Effector memory CD8-positive, alpha-beta T cell (primary cell): ENCODE measurements at regions not wholly inside any gene's neighbourhood (a gene's known extent, or its start where the extent isn't known, plus 50 kb on each side); places are given as distances from the start of the nearest gene placed in this dataset.

Experiments used
- ATAC-seq: fragments of 150-1000 bp; cut with Tn5 transposase; replicated peaks from 2 replicates; pipeline ENCODE4 v1.10.0; 2021; ENCODE audit warnings: mild to moderate bottlenecking, moderate library complexity
- DNase-seq, 3 experiments: peaks; one replicate each; pipeline ENCODE4 v3.0.0; 2021
- H3K27ac Mint-ChIP-seq, 2 donors: one replicate each; pipeline ENCODE4 v1.8.0; 2022; ENCODE audit warnings: mild to moderate bottlenecking in 2 of 2, mixed read lengths in 2 of 2, moderate library complexity in 2 of 2
- H3K27me3 Mint-ChIP-seq, 2 donors: one replicate each; pipeline ENCODE4 v1.8.0; 2022; ENCODE audit warnings: mixed read lengths in 2 of 2
- H3K36me3 Mint-ChIP-seq: one replicate; pipeline ENCODE4 v1.8.0; 2022; ENCODE audit warnings: mild to moderate bottlenecking, moderate library complexity, mixed read lengths; ENCODE audit not compliant: insufficient read depth
- H3K4me1 Mint-ChIP-seq, 2 donors: one replicate each; pipeline ENCODE4 v1.8.0; 2022; ENCODE audit warnings: low read depth in 2 of 2, mixed read lengths in 2 of 2
- H3K4me3 Mint-ChIP-seq, 2 donors: one replicate each; pipeline ENCODE4 v1.8.0; 2022; ENCODE audit warnings: mild to moderate bottlenecking in 2 of 2, mixed read lengths in 2 of 2, moderate library complexity in 2 of 2
- H3K9me3 Mint-ChIP-seq, 2 donors: one replicate each; pipeline ENCODE4 v1.8.0; 2022; ENCODE audit warnings: mixed read lengths in 2 of 2

DNA sequence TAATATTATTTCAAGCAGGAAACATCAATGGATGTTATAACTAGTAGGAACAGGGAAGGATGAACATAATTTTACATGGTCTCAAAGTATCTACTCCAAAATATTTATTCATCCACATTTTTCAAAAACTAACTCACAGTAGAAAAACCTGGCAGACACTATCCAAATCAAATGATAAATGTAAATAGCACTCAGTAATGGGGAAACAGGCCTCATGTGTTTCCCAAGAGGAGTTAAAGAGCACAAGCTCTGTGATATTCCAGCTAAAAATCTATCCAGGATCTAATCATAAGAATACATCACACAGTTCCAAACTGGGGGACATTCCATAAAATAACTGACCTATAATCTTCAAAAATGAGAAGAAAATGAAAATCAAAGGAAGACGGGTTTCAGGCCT is 443.1 kb downstream of the ZNF608 start:
- H3K27ac Mint-ChIP-seq: no peak overlapping the region
- H3K9me3 Mint-ChIP-seq: peaks cover 0 to under 1% of the 10 kb centered on the region in 2 donors
- no peak for DNase-seq
- H3K4me3 Mint-ChIP-seq: no peak overlapping the region
- H3K36me3 Mint-ChIP-seq: peaks cover 3% of the 10 kb centered on the region
- ATAC-seq: no peak
- no peaks in the 10 kb centered on the region for H3K27me3 Mint-ChIP-seq
- H3K4me1 Mint-ChIP-seq: no peaks in the 10 kb centered on the region

DNA sequence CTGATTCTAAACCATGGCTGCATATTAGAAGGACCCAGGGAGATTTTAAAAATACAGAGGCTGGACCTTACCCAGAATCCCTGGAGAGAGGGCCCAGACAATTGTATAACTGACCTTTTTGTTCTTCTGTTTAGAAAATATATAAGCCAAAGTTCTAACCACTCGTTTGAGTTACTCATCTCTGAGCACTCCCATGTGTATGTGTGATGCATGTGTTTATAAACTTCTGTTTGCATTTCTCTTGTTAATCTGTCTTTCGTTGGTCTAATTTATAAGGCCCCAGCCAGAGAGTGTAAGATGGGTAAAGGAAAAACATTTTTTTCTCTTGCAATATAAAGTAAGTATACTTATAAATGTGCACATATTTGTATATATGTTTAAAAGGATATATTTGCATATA is 443.9 kb downstream of the ZNF608 start:
- Mint-ChIP-seq H3K27ac (no peak overlapping the region), H3K36me3 (peaks cover 3% of the 10 kb centered on the region), H3K4me1 (no peaks in the 10 kb centered on the region), H3K27me3 (no peaks in the 10 kb centered on the region), H3K9me3 (peaks cover 3 to 7% of the 10 kb centered on the region in 2 donors), H3K4me3 (no peak overlapping the region)
- no peak for DNase-seq
- no peak for ATAC-seq

DNA sequence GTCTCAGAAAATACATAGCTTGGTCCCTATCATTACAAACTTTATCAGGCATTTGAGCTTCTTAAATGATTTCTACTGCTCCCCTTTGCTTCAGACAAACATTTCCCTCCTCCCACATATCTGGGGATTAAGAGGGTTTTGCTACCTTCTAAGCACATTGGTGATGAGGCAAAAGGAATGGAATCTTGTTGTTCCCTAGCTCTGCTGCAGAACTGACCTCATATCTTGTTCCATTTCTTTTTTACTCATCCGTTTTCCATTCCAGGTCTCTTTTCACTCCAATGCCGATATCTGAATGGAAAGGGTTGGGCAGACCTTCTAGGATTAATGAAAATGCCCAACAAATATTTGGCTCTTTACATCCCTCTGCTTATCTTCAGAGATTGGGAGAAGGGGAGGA is 444.6 kb downstream of the ZNF608 start:
- H3K27ac Mint-ChIP-seq: no peak overlapping the region
- peaks cover 3% of the 10 kb centered on the region for H3K36me3 Mint-ChIP-seq
- no peak for ATAC-seq
- no peaks in the 10 kb centered on the region for H3K27me3 Mint-ChIP-seq
- DNase-seq: no peak
- H3K9me3 Mint-ChIP-seq: peaks cover 3 to 7% of the 10 kb centered on the region in 2 donors
- no peak overlapping the region for H3K4me3 Mint-ChIP-seq
- no peaks in the 10 kb centered on the region for H3K4me1 Mint-ChIP-seq

DNA sequence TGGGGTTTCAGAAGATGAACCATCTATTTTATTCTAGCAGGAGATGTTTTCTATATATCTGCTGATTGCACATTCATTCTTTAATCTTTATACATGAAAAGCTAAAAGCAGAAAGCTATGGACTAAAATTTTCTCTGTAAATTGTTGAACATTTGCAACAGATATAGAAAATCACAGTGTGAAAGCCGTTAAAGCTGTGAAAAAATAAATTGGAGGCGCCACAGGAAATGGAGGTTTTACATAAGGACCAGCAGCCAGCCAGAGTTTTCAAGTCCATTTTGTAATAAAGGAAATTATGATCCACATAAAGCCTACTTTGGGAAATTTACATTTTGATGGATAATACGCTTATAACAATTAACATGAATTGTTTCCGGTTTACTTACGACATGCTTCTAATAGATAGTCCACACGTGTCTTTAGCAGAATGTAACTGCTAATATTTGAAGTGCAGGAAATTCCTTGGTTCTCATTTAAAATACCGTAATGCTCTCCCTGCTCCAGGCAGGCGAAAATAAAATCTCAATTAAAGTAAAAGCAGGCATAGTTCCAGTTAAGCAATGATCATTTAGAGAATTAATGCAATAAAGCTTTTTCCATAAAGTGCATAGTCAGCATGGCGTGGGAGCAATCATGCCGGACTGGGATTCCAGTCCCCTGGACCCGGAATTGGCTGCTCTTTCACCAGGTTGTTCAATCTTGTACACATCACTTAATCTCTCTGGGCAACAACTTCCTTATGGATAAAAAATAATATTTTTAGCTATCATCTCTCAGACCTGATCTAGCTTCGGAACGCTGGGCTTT is 445.4 kb downstream of the ZNF608 start:
- no peaks in the 10 kb centered on the region for H3K27me3 Mint-ChIP-seq
- no peak for ATAC-seq
- H3K36me3 Mint-ChIP-seq: peaks cover 3% of the 10 kb centered on the region
- DNase-seq: no peak
- H3K9me3 Mint-ChIP-seq: peaks cover 3 to 7% of the 10 kb centered on the region in 2 donors
- H3K4me3 Mint-ChIP-seq: no peak overlapping the region
- no peaks in the 10 kb centered on the region for H3K4me1 Mint-ChIP-seq
- H3K27ac Mint-ChIP-seq: no peak overlapping the region

DNA sequence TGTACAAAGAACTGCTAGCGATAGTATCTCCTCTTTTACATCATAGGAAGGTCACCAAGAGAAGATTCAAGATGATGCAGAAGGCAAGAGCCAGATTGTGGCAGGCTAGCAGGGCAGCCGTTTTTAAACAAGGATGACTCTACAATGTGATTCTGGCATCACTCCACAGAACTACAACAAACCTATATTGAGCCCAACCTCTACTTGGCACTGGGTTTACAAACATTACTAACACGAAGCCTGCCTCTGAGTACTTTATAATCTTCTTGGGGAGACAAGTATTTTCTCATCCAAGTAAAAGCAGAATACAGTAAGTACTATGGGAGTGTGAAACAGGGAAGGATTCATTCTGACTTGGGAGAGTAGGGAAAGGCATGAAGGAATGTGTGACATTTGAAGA is 448.6 kb downstream of the ZNF608 start:
- no peak overlapping the region for H3K27ac Mint-ChIP-seq
- peaks cover 3% of the 10 kb centered on the region for H3K36me3 Mint-ChIP-seq
- no peak for ATAC-seq
- no peaks in the 10 kb centered on the region for H3K27me3 Mint-ChIP-seq
- DNase-seq: no peak
- no peak overlapping the region for H3K4me3 Mint-ChIP-seq
- no peaks in the 10 kb centered on the region for H3K4me1 Mint-ChIP-seq
- H3K9me3 Mint-ChIP-seq: peaks cover 8 to 15% of the 10 kb centered on the region in 2 donors

DNA sequence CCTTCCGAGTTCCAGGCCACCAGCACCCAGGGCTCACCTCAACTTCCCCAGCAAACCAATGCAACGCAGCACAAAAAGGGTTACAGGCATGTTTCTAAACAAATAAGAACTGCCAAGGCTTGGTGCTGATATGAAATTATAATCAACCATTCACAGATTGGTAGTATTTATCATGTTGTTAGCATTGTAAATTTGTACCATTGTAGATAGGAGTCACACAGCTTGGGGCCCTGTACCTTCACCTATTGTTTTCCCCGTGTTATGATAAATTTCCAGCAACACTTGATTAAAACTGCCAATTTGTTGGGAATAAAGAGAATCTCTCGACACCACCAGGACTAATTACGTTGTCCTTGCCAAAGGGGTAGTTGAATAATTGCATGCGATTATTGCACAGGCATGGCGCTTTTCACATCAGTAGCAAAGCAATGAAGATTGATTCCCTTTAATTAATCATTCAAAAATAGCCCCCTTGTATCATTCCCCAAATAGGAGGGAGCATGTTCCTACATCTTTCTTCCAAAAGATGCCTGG is 454.1 kb downstream of the ZNF608 start:
- DNase-seq: no peak
- no peaks in the 10 kb centered on the region for H3K36me3 Mint-ChIP-seq
- no peak overlapping the region for H3K27ac Mint-ChIP-seq
- H3K4me3 Mint-ChIP-seq: no peak overlapping the region
- no peak for ATAC-seq
- no peaks in the 10 kb centered on the region for H3K27me3 Mint-ChIP-seq
- H3K4me1 Mint-ChIP-seq: no peaks in the 10 kb centered on the region
- peaks cover 10 to 19% of the 10 kb centered on the region in 2 donors for H3K9me3 Mint-ChIP-seq

DNA sequence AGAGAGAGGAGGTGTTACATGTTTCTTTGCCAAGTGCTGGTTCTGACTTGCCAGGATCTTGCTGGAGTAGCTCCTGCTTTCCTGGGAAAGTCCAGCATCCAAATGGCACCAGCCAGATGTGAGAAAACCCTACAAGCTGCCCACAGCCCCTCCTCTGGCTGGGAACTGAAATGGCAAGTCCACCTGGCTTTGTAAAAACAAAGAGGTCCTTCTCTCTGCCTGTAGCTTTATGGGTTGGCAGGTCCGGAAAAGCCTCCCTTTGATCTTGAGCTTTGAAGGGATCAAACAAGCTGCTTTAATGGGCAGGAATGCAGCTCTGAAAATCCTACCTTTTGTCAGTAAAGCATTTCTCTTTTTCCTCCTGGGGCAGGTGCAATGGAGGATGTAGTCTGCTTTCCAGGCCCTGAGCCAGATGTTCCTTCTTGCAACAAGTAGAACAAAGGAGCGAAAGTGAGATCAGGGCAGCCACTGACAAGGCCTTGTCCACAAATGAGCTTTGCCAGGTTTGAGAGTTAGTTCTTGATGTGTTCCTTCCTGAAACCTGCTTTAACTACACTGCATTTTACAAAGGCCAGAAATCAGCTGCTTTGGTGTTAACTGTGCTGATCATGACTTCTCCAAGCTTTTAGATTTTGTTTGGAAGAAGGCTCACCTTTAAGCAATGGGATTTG is 456.7 kb downstream of the ZNF608 start:
- no peaks in the 10 kb centered on the region for H3K27me3 Mint-ChIP-seq
- H3K4me1 Mint-ChIP-seq: no peaks in the 10 kb centered on the region
- no peak overlapping the region for H3K4me3 Mint-ChIP-seq
- H3K36me3 Mint-ChIP-seq: no peaks in the 10 kb centered on the region
- peaks cover 13 to 18% of the 10 kb centered on the region in 2 donors for H3K9me3 Mint-ChIP-seq
- no peak overlapping the region for H3K27ac Mint-ChIP-seq
- ATAC-seq (no peak), DNase-seq (no peak)

DNA sequence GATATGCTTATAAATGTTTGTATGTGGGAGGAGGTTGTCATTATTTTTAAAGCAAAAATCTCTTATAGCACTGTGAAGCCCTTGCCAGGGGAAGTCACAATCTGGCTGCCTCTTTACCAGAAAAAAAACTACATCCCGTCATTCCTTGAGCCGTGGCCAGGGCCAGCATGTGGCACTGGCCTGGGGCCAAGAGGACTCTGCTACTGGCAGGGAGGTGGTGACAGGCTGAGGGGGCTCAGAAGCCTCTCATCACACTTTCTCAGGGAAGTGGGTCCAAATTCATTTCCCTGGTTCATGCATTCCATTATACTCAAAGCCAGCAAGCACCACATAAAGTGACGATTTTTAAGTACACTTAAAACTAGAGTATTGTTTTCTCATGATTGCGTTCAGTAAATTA is 457.3 kb downstream of the ZNF608 start:
- Mint-ChIP-seq H3K9me3 (peaks cover 8 to 11% of the 10 kb centered on the region in 2 donors), H3K27ac (no peak overlapping the region), H3K4me1 (no peaks in the 10 kb centered on the region), H3K27me3 (no peaks in the 10 kb centered on the region), H3K4me3 (no peak overlapping the region), H3K36me3 (no peaks in the 10 kb centered on the region)
- ATAC-seq: no peak
- no peak for DNase-seq

DNA sequence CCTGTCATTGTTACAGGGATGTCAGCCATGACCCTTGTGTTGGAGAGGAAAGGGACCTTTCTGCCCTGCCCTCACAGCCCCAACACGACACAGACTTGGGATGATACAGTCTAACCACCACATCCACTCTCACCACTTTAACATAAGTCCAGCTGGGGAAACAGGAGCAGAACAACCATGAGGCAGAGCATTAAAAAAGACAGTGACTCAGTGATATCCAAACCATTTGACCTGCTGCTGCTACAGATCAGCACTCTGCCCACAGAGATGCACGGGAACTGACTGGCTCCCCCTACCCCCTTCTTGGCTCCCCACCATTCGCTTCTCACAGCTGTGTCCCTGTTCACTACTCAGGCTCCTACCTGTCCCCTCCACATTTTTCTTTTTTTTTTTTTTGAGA is 458.6 kb downstream of the ZNF608 start:
- H3K4me1 Mint-ChIP-seq: no peaks in the 10 kb centered on the region
- peaks cover 10 to 12% of the 10 kb centered on the region in 2 donors for H3K9me3 Mint-ChIP-seq
- H3K36me3 Mint-ChIP-seq: no peaks in the 10 kb centered on the region
- DNase-seq: no peak
- no peak overlapping the region for H3K27ac Mint-ChIP-seq
- no peak overlapping the region for H3K4me3 Mint-ChIP-seq
- ATAC-seq: no peak
- no peaks in the 10 kb centered on the region for H3K27me3 Mint-ChIP-seq

DNA sequence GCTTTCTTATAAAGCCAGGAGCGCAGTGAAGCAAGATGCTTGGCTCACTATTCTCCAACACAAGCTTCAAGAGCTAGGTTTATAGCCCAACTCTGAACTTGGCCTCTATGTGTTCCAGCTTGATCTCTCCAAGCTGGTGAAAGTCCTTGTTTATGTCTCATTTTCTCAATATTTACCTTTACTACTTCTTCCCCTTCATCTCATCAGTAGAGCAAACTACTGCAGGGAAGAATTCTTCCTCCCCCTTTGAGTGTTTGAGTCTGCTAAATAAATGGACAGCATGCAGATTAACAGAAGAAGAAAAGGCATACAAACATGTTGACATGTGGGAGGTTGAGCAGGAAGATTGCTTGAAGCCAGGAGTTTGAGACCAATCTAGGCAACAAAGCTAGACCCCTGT is 460.7 kb downstream of the ZNF608 start:
- Mint-ChIP-seq H3K27ac (no peak overlapping the region), H3K27me3 (no peaks in the 10 kb centered on the region), H3K36me3 (no peaks in the 10 kb centered on the region), H3K4me1 (no peaks in the 10 kb centered on the region), H3K4me3 (no peak overlapping the region), H3K9me3 (peaks cover 12 to 17% of the 10 kb centered on the region in 2 donors)
- DNase-seq (no peak), ATAC-seq (no peak)

DNA sequence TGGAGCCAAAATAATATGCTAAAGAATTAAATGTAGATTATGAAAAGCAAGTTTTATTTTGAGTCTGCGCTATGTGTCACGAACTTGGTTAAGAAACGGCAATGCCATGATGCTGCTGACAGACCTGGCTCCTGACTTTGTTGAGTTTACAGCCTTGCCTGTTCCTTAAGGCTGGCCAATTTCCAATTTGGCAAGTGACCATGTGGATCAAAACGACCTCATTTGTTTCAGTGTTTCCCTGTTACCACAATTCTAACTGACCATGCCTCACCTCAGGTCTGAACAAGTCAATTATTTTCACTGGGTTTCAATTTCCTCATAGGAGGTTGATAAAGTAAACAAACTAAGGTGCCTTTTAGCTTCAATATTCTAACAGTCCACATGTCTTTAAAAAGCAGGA is 461.4 kb downstream of the ZNF608 start:
- no peaks in the 10 kb centered on the region for H3K27me3 Mint-ChIP-seq
- H3K36me3 Mint-ChIP-seq: no peaks in the 10 kb centered on the region
- no peak overlapping the region for H3K27ac Mint-ChIP-seq
- no peaks in the 10 kb centered on the region for H3K4me1 Mint-ChIP-seq
- H3K4me3 Mint-ChIP-seq: no peak overlapping the region
- DNase-seq (no peak), ATAC-seq (no peak)
- H3K9me3 Mint-ChIP-seq: peaks cover 10 to 17% of the 10 kb centered on the region in 2 donors

DNA sequence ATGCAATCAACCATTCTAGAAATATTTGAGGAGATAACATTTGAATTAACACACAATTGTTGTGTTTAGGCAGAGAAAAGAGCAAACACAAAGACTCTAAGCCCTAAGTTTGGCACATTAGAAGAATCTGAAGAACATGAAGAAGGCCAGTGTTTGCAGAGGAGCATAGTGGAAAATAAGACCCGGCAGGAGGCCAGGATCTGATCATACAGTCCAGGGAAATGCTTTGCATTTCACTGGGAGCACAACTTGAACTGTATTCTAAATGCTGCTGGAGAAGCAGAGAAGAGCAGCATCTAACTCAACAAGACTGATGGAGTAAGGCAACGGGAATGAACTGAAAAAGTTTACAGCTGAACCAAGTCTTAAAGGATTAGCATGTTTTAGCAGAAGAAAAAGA is 463.4 kb downstream of the ZNF608 start:
- no peaks in the 10 kb centered on the region for H3K36me3 Mint-ChIP-seq
- no peak overlapping the region for H3K4me3 Mint-ChIP-seq
- H3K9me3 Mint-ChIP-seq: peaks cover 8 to 13% of the 10 kb centered on the region in 2 donors
- ATAC-seq: no peak
- no peaks in the 10 kb centered on the region for H3K27me3 Mint-ChIP-seq
- no peak for DNase-seq
- H3K4me1 Mint-ChIP-seq: no peaks in the 10 kb centered on the region
- no peak overlapping the region for H3K27ac Mint-ChIP-seq

DNA sequence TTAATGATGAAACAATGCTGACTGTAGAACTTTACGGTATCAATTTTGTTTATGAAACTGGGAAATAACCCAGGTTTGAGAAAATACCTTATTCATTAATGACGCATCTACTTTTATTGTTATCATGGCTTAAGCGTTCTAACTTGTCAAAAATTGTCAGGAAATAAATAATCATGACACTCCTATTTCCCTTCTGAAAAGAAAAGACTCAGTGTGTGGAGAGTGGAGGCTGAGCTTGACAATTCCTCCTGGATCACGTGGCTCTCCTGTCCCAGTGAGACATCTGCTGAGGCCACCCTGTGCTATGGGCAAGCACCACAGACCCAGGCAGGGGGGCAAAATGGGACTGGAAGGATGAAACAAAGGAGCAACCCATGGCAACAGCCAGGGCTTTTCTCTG is 466.4 kb downstream of the ZNF608 start:
- no peaks in the 10 kb centered on the region for H3K4me1 Mint-ChIP-seq
- H3K27ac Mint-ChIP-seq: no peak overlapping the region
- no peak for ATAC-seq
- peaks cover 7 to 10% of the 10 kb centered on the region in 2 donors for H3K9me3 Mint-ChIP-seq
- H3K4me3 Mint-ChIP-seq: no peak overlapping the region
- H3K36me3 Mint-ChIP-seq: no peaks in the 10 kb centered on the region
- no peaks in the 10 kb centered on the region for H3K27me3 Mint-ChIP-seq
- no peak for DNase-seq
